ENCODE measurements at regions not wholly inside any gene's neighbourhood (a gene's known extent, or its start where the extent isn't known, plus 50 kb on each side); places are given as distances from the start of the nearest gene placed in this dataset.

DNA sequence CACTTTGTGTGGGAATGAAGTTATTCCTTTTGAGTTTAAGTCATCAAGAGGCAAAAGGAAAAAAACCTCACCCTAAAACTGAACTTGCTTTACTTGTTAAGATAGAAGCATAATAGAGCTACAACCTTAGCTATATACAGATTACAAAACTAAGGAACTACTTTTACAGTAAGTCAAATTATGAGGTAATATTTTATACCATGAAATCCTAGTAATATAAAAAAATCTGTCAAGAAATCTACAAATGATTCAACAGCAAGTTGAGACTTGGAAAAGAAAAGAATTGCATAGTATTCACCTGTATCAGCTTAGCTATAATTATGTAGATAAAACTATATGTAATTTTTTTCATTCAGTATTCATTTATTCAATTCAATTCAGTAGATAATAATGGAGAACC, 335.3 kb downstream of the KLF5 start:
- ChIA-PET POLR2A (no interaction called here), CTCF (interaction anchor here (0.6 kb wide), 1 partner anchor 18 kb away, joined by 3 read pairs; no protein-coding TSS in a partner anchor)
- Histone ChIP-seq H3K9me3 (ENCODE audit: control insufficient read depth, insufficient read depth, low read depth, low read length) (no peaks in the 10 kb centered on the region), H3K4me3 (ENCODE audit: low read depth, low read length) (no peak overlapping the region), H3K36me3 (ENCODE audit: control insufficient read depth in 2 of 2, insufficient read depth in 1 of 2, low read length in 2 of 2) (no peaks in the 10 kb centered on the region), H3K4me1 (ENCODE audit: control insufficient read depth, insufficient read depth, low read length) (no peaks in the 10 kb centered on the region), H3K27ac (ENCODE audit: extremely low read depth, low read depth, low read length) (no peak overlapping the region)
- TF ChIP-seq ZNF221 (tag by site-specific recombination; IDR thresholded peaks at IDR 0.05; ENCODE audit: borderline replicate concordance) (no peak), HOXA7 (CRISPR knock-in tag; IDR thresholded peaks at IDR 0.05; ENCODE audit: borderline replicate concordance) (no peak), ZNF549 (tag by site-specific recombination; IDR thresholded peaks at IDR 0.05) (no peak), ZNF391 (tag by site-specific recombination; IDR thresholded peaks at IDR 0.05; ENCODE audit: borderline replicate concordance, low read depth) (no peak)
- TF ChIP-seq, protein P1, sequence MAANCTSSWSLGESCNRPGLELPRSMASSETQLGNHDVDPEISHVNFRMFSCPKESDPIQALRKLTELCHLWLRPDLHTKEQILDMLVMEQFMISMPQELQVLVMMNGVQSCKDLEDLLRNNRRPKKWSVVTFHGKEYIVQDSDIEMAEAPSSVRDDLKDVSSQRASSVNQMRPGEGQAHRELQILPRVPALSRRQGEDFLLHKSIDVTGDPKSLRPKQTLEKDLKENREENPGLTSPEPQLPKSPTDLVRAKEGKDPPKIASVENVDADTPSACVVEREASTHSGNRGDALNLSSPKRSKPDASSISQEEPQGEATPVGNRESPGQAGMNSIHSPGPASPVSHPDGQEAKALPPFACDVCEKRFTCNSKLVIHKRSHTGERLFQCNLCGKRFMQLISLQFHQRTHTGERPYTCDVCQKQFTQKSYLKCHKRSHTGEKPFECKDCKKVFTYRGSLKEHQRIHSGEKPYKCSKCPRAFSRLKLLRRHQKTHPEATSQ (tag by site-specific recombination; IDR thresholded peaks at IDR 0.05) = no peak
- TF ChIP-seq, protein P2, sequence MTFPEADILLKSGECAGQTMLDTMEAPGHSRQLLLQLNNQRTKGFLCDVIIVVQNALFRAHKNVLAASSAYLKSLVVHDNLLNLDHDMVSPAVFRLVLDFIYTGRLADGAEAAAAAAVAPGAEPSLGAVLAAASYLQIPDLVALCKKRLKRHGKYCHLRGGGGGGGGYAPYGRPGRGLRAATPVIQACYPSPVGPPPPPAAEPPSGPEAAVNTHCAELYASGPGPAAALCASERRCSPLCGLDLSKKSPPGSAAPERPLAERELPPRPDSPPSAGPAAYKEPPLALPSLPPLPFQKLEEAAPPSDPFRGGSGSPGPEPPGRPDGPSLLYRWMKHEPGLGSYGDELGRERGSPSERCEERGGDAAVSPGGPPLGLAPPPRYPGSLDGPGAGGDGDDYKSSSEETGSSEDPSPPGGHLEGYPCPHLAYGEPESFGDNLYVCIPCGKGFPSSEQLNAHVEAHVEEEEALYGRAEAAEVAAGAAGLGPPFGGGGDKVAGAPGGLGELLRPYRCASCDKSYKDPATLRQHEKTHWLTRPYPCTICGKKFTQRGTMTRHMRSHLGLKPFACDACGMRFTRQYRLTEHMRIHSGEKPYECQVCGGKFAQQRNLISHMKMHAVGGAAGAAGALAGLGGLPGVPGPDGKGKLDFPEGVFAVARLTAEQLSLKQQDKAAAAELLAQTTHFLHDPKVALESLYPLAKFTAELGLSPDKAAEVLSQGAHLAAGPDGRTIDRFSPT (tag by site-specific recombination; IDR thresholded peaks at IDR 0.05) = no peak

DNA sequence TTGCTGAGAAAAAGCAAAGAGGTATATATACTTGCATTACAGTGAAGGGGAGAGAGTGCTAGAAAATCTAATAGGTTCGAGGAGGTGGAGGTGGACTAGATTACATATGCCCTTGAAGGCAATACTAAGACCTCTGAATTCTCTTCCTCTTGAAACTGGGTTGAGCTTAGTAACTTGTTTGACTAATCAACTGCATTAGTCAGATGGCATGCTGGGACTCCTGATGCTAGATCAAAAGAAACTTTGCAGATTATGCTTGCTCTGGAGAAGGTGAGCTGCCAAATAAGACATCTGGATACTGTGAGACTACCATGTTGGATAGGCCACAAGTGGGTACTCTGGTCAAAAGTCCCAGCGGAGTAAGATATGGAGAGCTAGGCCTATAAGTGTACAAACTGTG, 331.3 kb downstream of the KLF5 start:
- H3K4me3 ChIP-seq (ENCODE audit: low read depth, low read length) = no peak overlapping the region
- POLR2A ChIA-PET = no interaction called here
- no peaks in the 10 kb centered on the region for H3K36me3 ChIP-seq (ENCODE audit: control insufficient read depth in 2 of 2, insufficient read depth in 1 of 2, low read length in 2 of 2)
- TF ChIP-seq ZNF302 (tag by site-specific recombination; IDR thresholded peaks at IDR 0.05; ENCODE audit: low read depth) (no peak), GLI2 (tag by site-specific recombination; IDR thresholded peaks at IDR 0.05; ENCODE audit: borderline replicate concordance, low read depth) (no peak), WT1 (tag by site-specific recombination; IDR thresholded peaks at IDR 0.05) (no peak), ZNF530 (tag by site-specific recombination; IDR thresholded peaks at IDR 0.05; ENCODE audit: low read depth) (no peak), ZNF777 (tag by site-specific recombination; IDR thresholded peaks at IDR 0.05; ENCODE audit: borderline replicate concordance) (no peak), ZSCAN16 (tag by site-specific recombination; IDR thresholded peaks at IDR 0.05) (no peak), ZNF549 (tag by site-specific recombination; IDR thresholded peaks at IDR 0.05) (no peak)
- H3K4me1 ChIP-seq (ENCODE audit: control insufficient read depth, insufficient read depth, low read length) = no peaks in the 10 kb centered on the region
- no peak overlapping the region for H3K27ac ChIP-seq (ENCODE audit: extremely low read depth, low read depth, low read length)
- H3K9me3 ChIP-seq (ENCODE audit: control insufficient read depth, insufficient read depth, low read depth, low read length) = no peaks in the 10 kb centered on the region
- CTCF ChIA-PET = interaction anchor here (0.6 kb wide), 1 partner anchor 747 kb away, joined by 4 read pairs; no protein-coding TSS in a partner anchor

DNA sequence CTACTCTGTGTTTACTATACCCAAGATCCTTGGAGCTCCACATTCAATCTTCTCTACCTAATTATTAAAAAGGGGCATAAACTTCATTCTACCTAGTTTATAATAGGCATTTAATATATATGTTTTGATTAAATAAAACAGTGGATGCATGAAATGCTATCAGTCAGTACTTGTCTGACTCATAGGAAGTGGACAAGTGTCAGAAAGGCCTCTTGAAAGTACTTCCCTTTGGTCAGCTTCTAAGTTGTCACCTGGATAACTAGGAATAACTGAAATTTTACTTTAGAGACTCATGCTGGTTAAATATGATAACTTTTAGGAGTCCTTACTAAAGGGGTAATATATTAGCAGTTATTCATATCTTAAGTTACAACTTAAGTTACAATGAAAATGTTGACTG, 329.8 kb downstream of the KLF5 start:
- Histone ChIP-seq H3K4me1 (ENCODE audit: control insufficient read depth, insufficient read depth, low read length) (no peaks in the 10 kb centered on the region), H3K4me3 (ENCODE audit: low read depth, low read length) (no peak overlapping the region), H3K36me3 (ENCODE audit: control insufficient read depth in 2 of 2, insufficient read depth in 1 of 2, low read length in 2 of 2) (no peaks in the 10 kb centered on the region), H3K27ac (ENCODE audit: extremely low read depth, low read depth, low read length) (no peak overlapping the region), H3K9me3 (ENCODE audit: control insufficient read depth, insufficient read depth, low read depth, low read length) (no peaks in the 10 kb centered on the region)
- ChIA-PET CTCF (interaction anchor here (0.6 kb wide), 1 partner anchor 47 kb away, joined by 3 read pairs; no protein-coding TSS in a partner anchor), POLR2A (no interaction called here)
- TF ChIP-seq, protein P3, sequence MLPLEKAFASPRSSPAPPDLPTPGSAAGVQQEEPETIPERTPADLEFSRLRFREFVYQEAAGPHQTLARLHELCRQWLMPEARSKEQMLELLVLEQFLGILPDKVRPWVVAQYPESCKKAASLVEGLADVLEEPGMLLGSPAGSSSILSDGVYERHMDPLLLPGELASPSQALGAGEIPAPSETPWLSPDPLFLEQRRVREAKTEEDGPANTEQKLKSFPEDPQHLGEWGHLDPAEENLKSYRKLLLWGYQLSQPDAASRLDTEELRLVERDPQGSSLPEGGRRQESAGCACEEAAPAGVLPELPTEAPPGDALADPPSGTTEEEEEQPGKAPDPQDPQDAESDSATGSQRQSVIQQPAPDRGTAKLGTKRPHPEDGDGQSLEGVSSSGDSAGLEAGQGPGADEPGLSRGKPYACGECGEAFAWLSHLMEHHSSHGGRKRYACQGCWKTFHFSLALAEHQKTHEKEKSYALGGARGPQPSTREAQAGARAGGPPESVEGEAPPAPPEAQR (tag by site-specific recombination; IDR thresholded peaks at IDR 0.05) = no peak
- no peak for TF ChIP-seq ZNF776 (tag by site-specific recombination; IDR thresholded peaks at IDR 0.05; ENCODE audit: borderline replicate concordance)
- TF ChIP-seq ZNF169 (tag by site-specific recombination; IDR thresholded peaks at IDR 0.05) = no peak
- no peak for TF ChIP-seq HOXA7 (CRISPR knock-in tag; IDR thresholded peaks at IDR 0.05; ENCODE audit: borderline replicate concordance)
- no peak for TF ChIP-seq ZNF610 (tag by site-specific recombination; IDR thresholded peaks at IDR 0.05; ENCODE audit: borderline replicate concordance)
- TF ChIP-seq, protein P4, sequence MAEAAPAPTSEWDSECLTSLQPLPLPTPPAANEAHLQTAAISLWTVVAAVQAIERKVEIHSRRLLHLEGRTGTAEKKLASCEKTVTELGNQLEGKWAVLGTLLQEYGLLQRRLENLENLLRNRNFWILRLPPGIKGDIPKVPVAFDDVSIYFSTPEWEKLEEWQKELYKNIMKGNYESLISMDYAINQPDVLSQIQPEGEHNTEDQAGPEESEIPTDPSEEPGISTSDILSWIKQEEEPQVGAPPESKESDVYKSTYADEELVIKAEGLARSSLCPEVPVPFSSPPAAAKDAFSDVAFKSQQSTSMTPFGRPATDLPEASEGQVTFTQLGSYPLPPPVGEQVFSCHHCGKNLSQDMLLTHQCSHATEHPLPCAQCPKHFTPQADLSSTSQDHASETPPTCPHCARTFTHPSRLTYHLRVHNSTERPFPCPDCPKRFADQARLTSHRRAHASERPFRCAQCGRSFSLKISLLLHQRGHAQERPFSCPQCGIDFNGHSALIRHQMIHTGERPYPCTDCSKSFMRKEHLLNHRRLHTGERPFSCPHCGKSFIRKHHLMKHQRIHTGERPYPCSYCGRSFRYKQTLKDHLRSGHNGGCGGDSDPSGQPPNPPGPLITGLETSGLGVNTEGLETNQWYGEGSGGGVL (tag by site-specific recombination; IDR thresholded peaks at IDR 0.05) = no peak
- no peak for TF ChIP-seq ZNF600 (tag by site-specific recombination; IDR thresholded peaks at IDR 0.05)
- no peak for TF ChIP-seq ZNF155 (tag by site-specific recombination; IDR thresholded peaks at IDR 0.05)
- TF ChIP-seq ZNF677 (tag by site-specific recombination; IDR thresholded peaks at IDR 0.05) = no peak
- TF ChIP-seq, protein P5, sequence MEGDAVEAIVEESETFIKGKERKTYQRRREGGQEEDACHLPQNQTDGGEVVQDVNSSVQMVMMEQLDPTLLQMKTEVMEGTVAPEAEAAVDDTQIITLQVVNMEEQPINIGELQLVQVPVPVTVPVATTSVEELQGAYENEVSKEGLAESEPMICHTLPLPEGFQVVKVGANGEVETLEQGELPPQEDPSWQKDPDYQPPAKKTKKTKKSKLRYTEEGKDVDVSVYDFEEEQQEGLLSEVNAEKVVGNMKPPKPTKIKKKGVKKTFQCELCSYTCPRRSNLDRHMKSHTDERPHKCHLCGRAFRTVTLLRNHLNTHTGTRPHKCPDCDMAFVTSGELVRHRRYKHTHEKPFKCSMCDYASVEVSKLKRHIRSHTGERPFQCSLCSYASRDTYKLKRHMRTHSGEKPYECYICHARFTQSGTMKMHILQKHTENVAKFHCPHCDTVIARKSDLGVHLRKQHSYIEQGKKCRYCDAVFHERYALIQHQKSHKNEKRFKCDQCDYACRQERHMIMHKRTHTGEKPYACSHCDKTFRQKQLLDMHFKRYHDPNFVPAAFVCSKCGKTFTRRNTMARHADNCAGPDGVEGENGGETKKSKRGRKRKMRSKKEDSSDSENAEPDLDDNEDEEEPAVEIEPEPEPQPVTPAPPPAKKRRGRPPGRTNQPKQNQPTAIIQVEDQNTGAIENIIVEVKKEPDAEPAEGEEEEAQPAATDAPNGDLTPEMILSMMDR (tag by site-specific recombination; IDR thresholded peaks at IDR 0.05) = no peak
- no peak for TF ChIP-seq ZNF76 (tag by site-specific recombination; IDR thresholded peaks at IDR 0.05; ENCODE audit: borderline replicate concordance, low read depth)
- TF ChIP-seq ZNF394 (tag by site-specific recombination; IDR thresholded peaks at IDR 0.05; ENCODE audit: borderline replicate concordance) = no peak

Measured in HEK293 (cell line).